GM19455 (cell line): ENCODE measurements at regions not wholly inside any gene's neighbourhood (a gene's known extent, or its start where the extent isn't known, plus 50 kb on each side); places are given as distances from the start of the nearest gene placed in this dataset.

Experiments
- ATAC-seq: cut with Tn5 transposase; IDR thresholded peaks from one replicate; pipeline ENCODE4 v1.9.1; 2021; ENCODE audit not compliant: unreplicated experiment

DNA sequence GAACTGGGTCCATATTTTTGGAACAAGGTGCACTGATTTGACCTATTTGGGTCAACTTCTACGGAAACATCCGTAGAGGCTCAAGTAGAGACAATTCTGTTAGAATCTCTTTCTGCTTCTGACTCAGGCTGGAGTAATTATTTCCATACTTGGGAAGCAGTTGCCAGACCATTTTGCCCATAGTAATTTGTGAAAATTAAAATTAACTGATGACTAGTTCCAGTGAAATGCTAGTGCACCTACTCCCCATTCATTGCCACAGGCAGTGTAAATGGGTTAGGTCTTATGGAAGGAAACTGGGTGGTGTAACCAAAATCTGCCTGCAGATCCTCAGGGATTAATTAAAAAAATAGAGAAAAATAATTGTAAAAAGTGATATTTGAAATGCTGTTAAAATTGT lies 201.1 kb downstream of the TENT4A start:
- no peak for ATAC-seq

DNA sequence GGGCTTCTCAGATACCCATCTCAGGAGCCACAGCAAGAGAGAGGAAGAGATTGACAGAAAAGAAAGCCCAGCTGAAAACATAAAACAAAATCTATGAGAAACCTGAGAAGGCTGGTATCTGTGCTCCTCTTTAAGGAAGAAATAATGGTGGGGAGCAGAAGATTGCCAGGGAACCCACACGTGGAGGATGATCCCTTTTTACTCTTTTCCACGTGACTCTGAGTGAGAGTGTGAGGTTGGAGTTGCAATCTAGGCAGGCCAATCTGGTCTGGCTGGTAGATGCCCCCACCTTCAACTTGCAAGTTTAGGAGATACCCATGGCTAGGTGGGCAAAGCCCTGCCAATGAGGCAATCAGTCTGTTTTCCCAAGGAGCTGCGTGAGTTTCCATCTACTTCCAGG lies 202.3 kb downstream of the TENT4A start:
- ATAC-seq: no peak

DNA sequence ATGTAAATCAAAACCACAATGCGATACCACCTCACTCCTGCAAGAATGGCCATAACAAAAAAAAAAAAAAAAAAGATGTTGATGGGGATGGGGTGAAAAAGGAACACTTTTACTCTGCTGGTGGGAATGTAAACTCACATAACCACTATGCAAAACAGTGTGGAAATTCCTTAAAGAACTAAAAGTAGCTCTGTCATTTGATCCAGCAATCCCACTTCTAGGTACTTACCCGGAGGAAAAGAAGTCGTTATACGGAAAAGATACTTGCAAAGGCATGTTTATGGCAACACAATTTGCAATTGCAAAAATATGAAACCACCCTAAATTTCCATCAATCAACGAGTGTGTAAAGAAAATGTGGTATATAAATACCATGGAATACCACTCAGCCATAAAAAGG lies 205.0 kb downstream of the TENT4A start:
- ATAC-seq: no peak

DNA sequence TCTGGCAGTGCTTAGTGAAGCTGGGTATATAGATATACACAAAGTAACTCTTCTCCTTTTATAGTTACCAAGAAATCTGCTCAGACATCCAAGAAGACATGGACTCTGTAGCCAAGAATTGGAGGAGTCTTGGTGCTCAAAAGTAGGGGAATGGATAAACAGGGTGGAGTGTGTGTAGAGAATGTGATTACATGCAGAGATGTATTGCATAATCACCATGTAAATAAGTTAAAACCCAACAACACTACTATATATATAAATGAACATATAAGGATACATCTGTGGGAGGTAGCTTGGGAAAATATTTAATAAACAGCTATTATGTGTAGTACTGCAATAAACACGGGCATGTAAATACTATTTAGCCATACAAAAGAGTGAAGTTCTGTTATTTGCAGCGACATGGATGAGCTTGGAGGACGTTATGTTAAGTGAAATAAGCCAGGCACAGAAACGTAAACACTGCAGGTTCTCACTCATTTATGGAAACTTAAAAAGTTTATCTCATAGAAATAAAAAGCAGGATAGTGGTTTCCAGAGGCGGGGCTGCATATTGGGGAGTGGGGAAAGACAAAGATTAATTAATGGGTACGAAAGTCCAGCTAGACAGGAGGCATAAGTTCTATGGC lies 207.5 kb downstream of the TENT4A start:
- no peak for ATAC-seq

DNA sequence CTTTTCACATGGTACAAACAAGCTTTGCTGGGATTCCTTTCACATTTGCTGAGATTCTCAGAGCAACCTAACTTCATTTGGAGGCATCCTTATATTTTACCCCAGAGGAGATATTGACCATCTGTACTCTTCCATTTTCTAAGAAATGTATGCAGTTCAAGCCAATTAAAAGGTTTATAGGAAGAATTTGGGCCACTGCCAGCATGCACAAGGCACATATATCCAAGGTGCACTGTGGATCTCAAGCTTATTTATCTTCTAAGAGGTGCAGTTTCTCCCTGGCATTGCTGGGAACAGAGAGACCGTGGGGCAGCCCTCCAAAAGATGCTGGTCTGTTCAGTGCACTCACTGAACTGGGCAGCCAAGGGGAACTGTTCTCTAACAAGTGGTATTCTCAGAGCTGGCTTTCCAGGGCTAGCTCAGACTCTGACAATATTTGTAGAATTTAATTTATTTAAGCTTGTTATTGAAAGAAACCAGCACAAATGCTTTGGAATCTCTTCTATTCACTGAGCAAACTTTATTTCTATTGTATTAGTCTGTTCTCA lies 213.3 kb downstream of the TENT4A start:
- ATAC-seq: no peak

DNA sequence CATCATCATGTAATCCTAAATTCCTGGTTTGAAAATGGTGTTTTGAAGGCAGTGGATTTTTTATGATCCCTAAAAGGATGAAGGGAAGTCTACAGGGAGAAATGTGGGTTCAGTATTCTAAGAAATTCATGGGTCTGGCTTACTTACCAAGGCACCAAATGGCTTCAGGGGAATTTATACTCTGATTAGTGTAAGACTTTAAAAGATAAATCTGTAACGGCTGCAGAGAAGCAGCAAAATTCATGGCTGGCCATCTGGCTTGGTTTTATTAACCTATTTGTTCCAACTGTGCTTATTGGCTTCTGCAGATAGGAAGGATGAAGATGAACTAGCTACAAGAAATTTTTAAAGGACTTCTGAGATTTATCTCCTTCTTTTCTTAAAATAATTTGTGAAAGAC lies 222.8 kb downstream of the TENT4A start:
- no peak for ATAC-seq

DNA sequence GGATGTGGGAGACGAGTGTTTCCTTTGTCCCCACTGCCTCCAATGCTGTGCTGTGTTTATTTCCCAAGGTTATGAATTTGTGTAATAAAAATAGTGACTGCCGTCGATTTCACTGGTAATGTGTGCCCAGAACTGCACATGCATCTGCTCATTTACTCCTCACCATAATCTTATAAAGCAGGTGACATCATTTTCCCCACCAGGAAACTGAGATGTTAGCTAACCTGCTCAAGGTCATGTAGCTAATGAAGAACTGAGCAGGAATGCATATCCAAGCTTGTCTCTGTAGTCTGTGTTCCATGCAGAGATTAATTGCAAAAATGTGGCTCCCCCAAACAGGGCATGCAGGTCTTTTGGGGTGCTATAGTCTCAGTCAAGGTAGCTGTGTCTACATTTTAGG lies 224.4 kb downstream of the TENT4A start:
- no peak for ATAC-seq

DNA sequence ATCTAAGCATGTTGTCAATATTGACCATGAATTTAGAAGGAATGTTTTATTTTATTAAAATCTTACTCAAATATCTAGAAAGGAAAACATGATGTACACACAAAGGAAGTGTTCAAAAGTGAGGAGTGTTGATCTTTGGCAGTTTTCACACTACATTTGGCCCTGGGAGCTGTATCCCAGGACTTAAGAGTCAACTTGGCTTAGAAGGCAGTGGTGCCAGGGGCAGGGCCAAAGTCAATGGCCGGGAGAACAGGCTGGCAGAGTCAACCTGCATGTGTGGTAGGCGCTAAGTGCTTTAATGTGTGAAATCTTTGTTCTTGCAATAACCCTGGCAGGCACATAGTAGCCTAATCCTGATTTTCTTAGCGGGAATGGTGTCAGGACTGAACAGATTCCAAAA lies 228.4 kb downstream of the TENT4A start:
- ATAC-seq: no peak

DNA sequence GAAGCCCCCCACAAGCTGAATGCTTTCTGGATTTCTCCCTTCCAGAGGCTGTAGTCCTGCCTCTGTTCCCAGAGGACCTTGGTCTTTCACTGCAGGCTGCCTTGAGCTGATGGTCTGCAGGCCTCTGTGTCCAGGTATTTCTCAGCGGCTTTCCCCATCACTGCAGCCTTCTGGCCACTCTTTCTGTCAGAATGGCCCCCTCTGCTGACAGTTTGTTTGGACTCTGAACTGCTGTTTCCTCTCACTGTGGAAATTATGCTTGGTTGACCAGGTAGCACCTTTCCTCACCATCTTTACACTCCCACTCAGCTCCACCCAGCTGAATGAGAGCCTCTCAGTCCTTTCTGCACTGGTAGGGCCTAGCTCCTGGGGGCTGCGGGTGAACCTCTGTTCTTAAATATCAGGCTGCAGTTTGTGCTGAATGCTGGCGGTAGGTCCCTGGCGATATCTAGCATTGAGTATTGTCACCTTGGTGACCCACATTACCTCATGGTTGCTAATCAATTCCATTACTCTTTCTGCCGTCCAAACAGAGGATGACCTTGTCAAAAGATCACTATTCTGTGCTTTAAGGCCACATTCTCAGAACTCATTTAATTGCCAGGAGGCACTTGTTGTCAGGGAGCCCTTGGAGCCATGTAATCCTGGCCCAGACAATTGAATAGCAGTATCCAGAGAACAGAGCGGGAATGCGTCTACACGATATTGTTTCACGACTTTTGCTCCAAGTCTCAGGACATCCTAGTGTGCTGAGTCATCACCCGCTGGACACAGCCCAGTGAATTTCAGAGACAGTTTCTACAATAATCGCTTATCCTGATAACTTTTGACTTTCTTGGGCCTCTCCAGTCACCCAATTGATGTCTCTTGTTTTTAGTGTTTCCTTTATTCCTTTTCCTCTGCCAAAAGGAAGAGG lies 230.2 kb downstream of the TENT4A start:
- no peak for ATAC-seq

DNA sequence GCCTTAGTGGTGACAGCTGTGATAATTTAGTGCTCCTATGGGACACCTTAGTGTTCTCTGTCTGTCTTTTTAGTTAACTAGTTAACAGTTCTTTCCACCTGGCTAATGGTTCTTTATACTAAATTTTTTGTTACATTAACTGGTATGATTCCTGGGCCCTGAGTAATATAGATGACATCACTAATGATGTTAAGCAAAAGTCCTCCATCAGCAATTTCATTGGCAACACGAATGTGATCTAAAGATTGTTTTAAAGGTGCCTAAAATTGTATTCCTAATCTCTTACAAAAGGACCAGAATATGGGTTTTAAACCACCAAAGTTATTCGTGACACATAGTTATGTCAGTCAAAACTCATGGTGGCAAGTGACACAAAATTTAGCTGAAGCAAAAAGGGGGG lies 235.3 kb downstream of the TENT4A start:
- no peak for ATAC-seq

DNA sequence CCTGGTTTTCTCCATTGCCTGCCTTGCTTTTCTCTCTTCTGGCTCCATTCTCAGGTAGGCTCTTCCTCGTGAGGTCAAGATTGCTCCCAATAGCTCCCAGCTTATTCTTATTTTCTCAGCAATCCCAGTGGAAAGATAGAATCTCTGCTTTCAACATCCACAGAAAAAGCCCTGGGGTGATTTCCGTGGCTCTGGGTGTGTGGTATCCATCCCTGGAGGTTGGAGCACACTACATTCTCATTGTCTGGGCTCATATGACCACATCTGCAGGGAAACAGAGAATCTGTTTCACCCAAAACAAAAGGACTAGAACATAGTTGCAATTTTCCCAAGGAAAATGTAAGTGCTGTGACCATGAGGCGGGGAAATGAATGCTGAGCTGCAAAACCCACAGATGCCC lies 236.0 kb downstream of the TENT4A start:
- ATAC-seq: no peak

DNA sequence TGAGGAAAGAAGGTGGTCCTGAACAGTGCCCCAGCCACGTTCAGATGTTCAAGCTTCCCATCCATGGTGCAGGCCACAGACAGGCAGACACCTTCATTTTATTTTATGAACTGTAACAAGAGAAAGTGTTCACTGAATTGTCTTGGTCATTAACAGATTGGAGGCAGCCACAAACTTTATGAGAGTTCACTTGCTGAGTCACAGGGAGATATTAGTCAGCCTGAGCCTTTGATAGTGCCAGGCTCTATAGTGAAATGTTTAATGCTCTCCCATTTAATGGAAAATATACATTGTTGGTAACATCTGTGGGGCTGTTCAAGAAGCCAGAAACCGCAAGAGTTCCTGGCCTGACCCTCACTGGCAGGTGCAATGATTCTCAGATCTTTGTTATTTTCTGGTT lies 237.0 kb downstream of the TENT4A start:
- no peak for ATAC-seq

DNA sequence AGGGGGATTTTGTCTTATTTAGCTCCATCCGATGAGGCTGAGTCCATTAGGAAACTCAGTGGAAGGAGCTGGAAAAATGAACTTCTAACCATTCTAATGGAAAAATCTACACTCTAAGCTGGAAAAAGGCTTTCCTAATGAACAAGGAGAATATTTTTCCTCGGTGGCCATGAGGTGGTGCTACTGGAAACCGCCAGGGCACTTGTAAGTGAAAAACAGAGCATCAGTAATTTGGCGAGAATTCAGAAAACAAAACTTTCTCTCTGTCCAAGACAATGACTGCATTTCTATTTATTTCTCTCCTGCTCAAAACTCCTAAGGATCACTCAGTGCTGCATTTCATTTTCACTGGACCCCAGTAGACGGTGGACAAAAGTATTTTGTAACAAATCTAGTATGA lies 237.6 kb downstream of the TENT4A start:
- no peak for ATAC-seq

DNA sequence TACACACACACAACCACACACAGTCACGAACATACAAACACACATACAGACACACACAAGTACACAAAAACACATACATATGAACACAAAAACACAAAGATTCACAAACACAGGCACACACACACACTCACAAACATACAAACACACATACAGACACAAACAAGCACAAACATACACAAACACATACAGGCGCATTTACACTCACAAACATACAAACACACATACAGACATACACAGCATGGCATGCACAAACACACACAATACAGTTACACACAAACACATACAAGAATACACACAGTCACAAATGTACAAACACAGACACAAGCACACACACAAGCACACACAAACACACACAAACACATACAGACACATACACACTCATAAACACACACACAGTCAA lies 247.9 kb downstream of the TENT4A start:
- ATAC-seq: no peak

DNA sequence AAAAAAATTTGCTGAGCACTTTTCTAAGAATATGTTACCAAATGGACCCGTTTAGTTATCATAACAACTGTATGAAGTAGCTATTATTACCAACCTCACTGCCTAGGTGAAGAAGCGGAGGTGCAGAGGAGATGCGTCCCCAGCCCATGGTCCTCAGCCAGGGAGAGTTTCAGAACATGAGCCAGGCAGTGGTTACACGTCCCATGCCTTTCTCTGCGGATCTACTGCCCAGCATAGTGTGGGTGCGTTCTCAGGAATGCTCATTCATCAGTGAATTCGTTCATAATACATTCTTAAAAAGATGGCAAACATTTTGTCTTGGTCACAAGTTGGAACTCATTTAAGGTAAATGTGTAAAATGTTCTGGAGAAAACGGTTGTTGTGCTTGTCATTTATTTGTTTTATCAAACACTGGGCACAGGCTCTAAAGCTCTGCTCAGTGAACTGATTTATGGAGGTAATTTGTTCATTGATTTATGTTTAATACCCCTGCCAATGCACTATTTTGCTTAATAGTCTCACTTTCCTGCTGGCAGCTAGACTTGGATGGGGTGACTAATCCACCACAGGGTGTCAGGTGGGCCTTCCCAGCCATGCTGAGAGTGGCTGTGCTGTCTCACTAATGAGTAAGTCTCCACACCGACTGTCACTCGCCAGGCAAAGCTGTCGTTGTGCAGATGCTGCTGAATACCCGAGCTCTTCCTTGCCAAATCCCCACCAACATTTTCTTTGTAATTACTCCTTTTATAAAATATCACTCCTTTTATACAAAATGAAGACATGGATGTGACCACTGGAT lies 248.8 kb downstream of the TENT4A start:
- ATAC-seq: no peak

DNA sequence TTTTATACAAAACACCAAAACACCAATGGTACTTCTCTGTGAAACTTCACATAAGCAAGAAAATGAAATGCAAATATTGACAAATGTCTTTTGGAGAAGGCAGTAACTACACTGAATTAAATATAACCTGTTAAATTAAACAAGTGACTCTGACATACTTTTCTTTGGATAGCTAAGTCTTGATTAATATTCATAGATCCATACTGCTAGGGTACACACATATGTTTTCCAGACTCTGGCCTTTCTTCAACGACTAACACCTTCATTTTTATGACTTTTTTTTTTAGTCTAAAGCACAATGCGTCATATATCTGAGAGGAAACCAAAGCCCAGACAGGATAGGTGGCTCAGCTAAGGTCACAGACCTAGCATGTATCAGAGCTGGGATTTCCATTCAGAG lies 263.7 kb downstream of the TENT4A start:
- ATAC-seq: no peak

DNA sequence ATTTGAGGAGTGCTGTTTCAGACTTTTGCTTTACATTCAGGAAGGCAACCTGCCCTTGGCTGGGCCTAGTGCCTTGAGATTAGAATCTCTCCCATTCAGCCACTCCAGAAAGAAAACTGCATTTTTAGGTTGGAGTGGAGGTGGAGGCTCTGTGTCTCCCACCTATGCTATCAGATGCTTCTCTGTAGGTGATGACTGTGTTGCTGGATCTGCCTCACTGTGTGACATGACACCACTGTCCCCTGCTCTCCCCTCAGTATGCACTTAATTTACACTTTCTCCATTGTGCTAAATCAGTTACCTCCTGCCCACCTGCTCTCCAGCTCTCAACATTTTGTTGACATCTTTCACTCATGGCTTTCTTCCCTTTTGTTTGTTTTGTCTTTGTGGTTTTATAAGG lies 265.8 kb downstream of the TENT4A start:
- ATAC-seq: no peak

DNA sequence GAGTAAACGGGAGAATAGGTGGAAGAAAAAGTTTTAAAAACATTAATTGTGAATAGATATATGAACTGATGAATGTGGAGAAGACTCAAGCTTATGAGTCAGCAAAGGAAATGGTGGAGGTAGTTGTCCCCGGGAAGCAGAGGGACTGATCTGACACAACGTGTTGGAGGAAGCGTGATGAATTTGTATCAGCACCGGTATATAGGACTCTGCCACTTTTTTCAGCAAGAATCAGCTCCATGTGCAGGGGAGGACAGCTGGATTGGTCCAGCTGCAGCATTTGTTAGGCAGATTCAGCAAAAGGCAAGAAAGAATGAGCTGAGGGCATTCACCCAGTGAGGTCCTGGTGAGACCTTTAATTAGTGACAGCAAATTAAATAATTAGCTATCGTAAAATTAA lies 276.0 kb downstream of the TENT4A start:
- ATAC-seq: no peak

DNA sequence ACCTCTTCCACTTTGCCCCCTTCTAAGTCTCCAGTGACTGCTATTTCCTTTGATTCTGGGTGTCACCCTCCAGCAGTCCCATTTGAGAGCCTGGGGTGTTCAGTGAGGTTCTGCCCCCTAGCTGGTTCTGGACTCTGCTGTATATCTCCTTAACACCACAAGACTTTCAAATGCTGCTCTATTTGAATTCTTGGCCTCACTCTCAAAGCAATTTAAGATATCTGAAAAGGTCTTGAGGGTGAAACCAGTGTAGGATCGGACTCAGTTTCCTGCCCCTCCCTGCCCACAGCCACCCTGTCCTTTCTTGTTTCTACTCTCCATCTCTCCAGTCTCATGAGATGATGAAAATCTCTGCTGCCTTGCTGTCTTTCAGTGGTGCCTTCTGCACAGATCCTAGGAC lies 280.9 kb downstream of the TENT4A start:
- no peak for ATAC-seq

DNA sequence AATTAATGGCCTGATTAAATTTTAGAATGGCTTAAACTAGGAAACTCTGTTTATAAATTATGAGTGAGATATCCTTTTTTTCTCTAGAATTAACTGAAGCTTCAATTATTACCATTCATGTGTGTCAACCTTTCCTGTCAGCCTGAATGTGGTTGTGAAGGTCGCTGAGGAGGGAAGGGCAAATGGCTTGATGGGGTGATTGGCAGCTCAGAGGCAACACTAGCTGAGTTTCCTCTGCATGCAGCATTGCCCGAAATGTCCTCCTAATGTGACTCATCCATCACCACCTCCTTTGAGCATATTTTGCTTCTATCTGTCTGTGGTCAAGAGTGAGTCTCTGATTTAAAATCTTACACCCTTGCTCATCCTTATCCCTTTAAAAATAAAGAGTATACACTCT lies 281.9 kb downstream of the TENT4A start:
- ATAC-seq: no peak

DNA sequence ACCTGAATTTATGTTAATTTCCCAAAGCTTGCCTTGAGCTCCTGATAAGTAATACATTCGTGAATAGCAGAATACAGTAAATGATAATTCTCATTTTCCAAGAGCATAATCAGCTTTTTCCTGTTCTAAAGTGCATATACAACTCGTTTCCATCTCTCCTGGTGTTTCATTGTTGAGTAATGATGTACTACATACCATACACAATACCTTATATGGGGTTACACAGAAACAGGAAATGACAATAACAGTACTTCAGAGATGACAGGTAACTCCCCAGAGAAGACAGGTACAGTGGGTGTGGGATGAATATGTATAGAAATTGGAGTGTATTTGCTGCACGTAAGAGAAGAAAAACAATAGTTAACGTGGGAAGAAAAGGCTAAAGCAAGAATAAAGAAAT lies 287.1 kb downstream of the TENT4A start:
- no peak for ATAC-seq

DNA sequence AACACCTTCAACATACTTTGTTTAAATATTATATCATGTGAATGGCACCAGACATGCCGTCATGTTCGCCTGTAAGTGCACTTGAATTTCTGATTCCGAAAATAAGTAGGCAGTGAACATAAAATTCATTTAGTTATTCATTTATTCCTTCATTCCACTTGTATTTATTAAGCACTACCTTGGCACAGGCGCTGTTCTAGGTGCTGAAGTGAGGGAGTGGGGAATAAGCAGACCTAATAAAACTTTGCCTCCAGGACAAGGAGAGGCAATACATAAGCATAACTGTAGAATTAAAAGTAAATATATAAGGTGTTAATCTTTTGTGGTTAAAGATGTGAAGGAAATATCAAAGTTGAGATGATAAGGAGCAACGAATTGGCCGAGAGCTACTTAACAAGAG lies 297.4 kb downstream of the TENT4A start:
- no peak for ATAC-seq
